KMS-11 (cell line): ENCODE measurements at regions not wholly inside any gene's neighbourhood (a gene's known extent, or its start where the extent isn't known, plus 50 kb on each side); places are given as distances from the start of the nearest gene placed in this dataset.

Source experiments
- H2AFZ ChIP-seq: fragments of 200-600 bp; sonication (generic); 2 replicates; pipeline ENCODE4 v1.6.1; 2016; ENCODE audit warnings: antibody characterized with exemption, mixed run types, low read depth
- H3K27ac ChIP-seq: fragments of 200-600 bp; sonication (generic); 2 replicates; pipeline ENCODE4 v1.6.1; 2016; ENCODE audit warnings: mild to moderate bottlenecking, mixed run types
- H3K27me3 ChIP-seq: fragments of 200-600 bp; sonication (generic); 2 replicates; pipeline ENCODE4 v1.6.1; 2017; ENCODE audit warnings: mild to moderate bottlenecking, low read depth, mixed run types, moderate library complexity; ENCODE audit not compliant: insufficient read depth
- H3K36me3 ChIP-seq: fragments of 200-600 bp; sonication (generic); 2 replicates; pipeline ENCODE4 v1.6.1; 2017; ENCODE audit warnings: mild to moderate bottlenecking, mixed run types; ENCODE audit not compliant: insufficient read depth
- H3K4me1 ChIP-seq: fragments of 200-600 bp; sonication (generic); 2 replicates; pipeline ENCODE4 v1.6.1; 2016; ENCODE audit warnings: mild to moderate bottlenecking, low read depth, mixed run types; ENCODE audit not compliant: poor library complexity, severe bottlenecking
- H3K4me2 ChIP-seq: fragments of 200-600 bp; sonication (generic); 2 replicates; pipeline ENCODE4 v1.7.0; 2016; ENCODE audit warnings: mild to moderate bottlenecking, mixed run types
- H3K4me3 ChIP-seq: fragments of 200-600 bp; sonication (generic); IDR thresholded peaks from 2 replicates; pipeline ENCODE4 v1.6.1; 2017; ENCODE audit warnings: low read depth, low read length, mixed read lengths; ENCODE audit not compliant: insufficient read depth
- H3K79me2 ChIP-seq: fragments of 200-600 bp; sonication (generic); 2 replicates; pipeline ENCODE4 v1.6.1; 2016; ENCODE audit warnings: low read depth, mixed run types; ENCODE audit not compliant: insufficient read depth
- H3K9ac ChIP-seq: fragments of 200-600 bp; sonication (generic); 2 replicates; pipeline ENCODE4 v1.6.1; 2016; ENCODE audit warnings: mild to moderate bottlenecking, mixed run types
- H4K20me1 ChIP-seq: fragments of 200-600 bp; sonication (generic); 2 replicates; pipeline ENCODE4 v1.6.1; 2016; ENCODE audit warnings: mild to moderate bottlenecking, mixed run types; ENCODE audit not compliant: insufficient read depth
- CTCF ChIP-seq: fragments of 200-600 bp; sonication (generic); conservative IDR thresholded peaks from 2 replicates; pipeline ENCODE4 v1.6.1; 2017; ENCODE audit warnings: low read depth, mild to moderate bottlenecking, antibody characterized with exemption, low read length, moderate library complexity, mixed read lengths

DNA sequence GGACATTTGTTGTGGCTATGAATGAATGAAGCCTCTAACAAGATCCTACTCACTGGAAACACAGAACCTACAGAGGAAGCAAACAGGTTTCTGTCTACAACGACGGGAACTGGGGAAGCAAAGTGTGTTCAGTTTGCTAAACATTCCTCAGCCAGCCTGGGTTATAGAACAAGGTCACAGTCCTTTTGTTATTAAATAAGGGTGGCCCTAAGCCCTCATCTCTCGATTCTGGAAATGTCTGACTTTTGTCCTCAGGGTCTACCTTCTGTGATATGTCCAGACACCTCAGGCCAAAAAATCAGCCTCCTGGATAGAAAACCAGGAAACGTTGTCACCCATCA lies 64.6 kb upstream of the ARHGEF7 start:
- Histone ChIP-seq H3K4me3 (no peak overlapping the region), H4K20me1 (no peaks in the 10 kb centered on the region), H3K4me1 (no peaks in the 10 kb centered on the region), H3K4me2 (no peak overlapping the region), H3K79me2 (no peaks in the 10 kb centered on the region), H3K27me3 (no peaks in the 10 kb centered on the region), H2AFZ (no peak overlapping the region), H3K9ac (no peak overlapping the region), H3K27ac (no peak overlapping the region), H3K36me3 (no peaks in the 10 kb centered on the region)
- no peak for TF ChIP-seq CTCF

DNA sequence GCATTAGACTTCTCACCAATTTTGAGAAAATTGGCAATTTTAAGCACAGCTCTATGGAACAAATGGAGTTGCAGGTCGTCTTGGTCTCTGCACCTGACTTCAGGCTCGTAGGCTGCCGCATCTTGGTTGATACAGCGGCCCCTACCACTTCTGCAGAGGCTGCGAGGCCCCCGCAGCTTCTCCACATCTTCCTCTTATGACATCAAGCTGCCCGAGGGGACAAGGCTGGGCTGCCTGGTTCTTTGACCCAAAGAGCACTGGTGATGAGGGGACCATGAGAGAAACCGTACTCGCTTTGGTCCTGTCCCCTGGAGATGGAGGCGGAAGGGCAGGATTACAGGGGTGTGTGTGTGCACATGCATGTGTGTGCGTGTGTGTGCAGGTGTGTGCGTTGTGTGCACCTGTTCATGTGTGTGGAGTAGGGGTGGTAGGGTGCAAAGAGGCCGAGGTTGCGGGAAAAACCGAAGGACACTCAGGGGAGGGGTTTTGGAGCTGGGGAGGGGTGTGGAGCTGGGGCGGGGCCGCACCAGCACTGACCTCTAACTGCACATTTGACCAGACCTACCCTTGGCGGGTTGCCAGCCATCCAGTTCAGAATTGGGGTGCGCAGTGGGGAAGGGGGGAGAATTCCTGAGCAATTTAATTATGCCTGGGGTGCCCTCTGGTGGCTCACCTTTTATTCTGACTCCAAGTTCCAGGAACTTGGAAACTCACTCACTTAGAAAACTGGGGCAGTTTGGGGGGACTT lies 65.1 kb upstream of the ARHGEF7 start:
- H3K4me3 ChIP-seq, result no peak overlapping the region
- no peak overlapping the region for H3K27ac ChIP-seq
- TF ChIP-seq CTCF, result peak; percentile 42
- H3K4me2 ChIP-seq, result no peak overlapping the region
- H3K4me1 ChIP-seq, result no peaks in the 10 kb centered on the region
- H3K79me2 ChIP-seq, result no peaks in the 10 kb centered on the region
- H2AFZ ChIP-seq, result no peak overlapping the region
- no peaks in the 10 kb centered on the region for H3K27me3 ChIP-seq
- no peaks in the 10 kb centered on the region for H4K20me1 ChIP-seq
- no peaks in the 10 kb centered on the region for H3K36me3 ChIP-seq
- H3K9ac ChIP-seq, result no peak overlapping the region

DNA sequence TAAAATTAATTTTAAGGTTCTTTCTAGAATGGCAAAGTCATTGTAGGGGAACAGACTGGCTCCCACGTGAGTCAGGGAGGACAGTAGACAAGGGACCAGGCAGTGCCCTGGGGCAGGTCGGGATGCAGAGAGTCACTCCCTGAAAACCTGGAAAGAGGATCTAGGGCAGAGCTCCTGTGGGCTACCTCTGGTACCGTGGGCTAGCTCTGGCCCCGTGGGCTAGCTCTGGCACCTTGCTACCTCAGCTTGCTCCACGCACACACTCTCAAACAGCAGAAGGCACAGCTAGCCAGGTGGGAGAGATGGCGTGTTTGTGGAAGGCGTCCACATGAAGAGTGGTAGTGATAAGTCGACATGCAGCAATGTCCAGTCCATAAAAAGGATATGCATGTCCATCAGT lies 66.7 kb upstream of the ARHGEF7 start:
- Histone ChIP-seq H4K20me1 (no peaks in the 10 kb centered on the region), H3K4me3 (no peak overlapping the region), H3K27me3 (no peaks in the 10 kb centered on the region), H3K79me2 (no peaks in the 10 kb centered on the region), H3K4me1 (no peaks in the 10 kb centered on the region), H2AFZ (no peak overlapping the region), H3K9ac (no peak overlapping the region), H3K36me3 (no peaks in the 10 kb centered on the region), H3K27ac (no peak overlapping the region), H3K4me2 (no peak overlapping the region)
- TF ChIP-seq CTCF, result no peak

DNA sequence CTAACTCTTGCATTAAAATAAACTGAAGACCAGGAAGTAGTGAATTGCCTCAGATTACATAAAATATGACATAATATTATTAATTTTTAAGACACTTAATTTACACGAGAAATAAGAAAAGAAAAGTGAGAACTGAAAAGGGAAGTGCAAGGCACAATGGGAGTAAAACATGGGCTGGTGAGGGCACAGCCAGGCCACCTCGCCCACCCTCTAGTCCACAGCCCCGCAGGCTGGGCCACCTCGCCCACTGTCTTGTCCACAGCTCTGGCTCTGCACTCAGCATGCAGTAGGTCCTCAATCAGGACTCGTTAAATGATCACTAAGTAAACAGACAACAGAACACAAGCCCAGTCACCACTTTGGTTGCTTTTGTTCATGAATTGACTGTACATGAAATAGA lies 67.8 kb upstream of the ARHGEF7 start:
- no peaks in the 10 kb centered on the region for H3K4me1 ChIP-seq
- H3K27me3 ChIP-seq, result no peaks in the 10 kb centered on the region
- H3K79me2 ChIP-seq, result no peaks in the 10 kb centered on the region
- H3K4me2 ChIP-seq, result no peak overlapping the region
- no peaks in the 10 kb centered on the region for H4K20me1 ChIP-seq
- H3K4me3 ChIP-seq, result no peak overlapping the region
- no peak overlapping the region for H3K9ac ChIP-seq
- no peak overlapping the region for H2AFZ ChIP-seq
- no peaks in the 10 kb centered on the region for H3K36me3 ChIP-seq
- no peak overlapping the region for H3K27ac ChIP-seq
- TF ChIP-seq CTCF, result no peak
